ENCODE measurements at regions not wholly inside any gene's neighbourhood (a gene's known extent, or its start where the extent isn't known, plus 50 kb on each side); places are given as distances from the start of the nearest gene placed in this dataset.

DNA sequence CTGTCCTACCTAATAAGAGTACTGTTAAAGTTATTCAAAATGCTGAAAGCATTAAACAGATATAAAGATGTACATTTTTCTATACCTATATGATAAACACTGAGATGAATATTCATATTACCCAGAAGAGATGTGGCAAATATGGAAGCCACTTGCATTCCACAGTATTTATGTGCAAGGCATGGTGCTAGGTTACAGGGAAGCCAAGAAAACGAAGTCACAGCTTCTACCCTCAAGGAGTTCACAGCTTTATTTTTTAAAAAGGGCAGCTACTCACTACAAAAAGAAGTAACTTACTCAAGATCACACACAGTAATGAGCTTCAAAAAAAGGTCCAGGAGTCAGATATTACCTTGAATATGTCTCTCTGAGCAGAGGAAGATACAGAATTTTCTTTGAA, 484.6 kb downstream of the ZNF608 start:
- DNase-seq, result no peak

DNA sequence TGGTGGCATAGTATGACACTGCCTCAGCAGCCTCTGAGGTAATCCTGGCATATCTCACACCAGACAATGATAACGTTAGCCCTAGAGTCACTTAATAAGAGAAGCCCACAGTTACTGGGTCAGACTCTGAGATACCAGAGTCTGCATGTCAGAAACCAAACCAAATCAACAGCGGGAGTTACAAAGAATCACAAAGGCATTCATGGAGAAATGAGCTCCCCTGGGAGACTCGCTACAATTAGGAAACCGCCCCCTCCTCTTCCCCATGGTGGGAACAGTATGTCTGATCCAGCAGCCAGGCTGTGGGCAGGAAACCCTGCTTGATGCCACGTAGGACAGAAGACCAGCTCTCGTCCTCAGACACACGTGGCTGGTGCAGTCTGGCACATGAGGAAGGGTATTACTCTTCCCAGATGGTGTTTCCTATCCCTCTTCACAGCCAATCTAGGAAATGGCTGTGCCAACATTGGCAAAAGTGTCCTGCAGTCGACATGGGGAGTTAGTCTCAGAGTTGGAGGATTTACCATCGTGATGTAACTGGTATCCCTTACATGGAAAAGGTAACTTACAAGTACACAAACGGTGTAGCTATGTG, 485.4 kb downstream of the ZNF608 start:
- no peak for DNase-seq
- intact Hi-C loops (cut with DNase I), result no loop called here

More for the DNA sequence above, 484.6 kb downstream of the ZNF608 start:
- intact Hi-C loops (cut with DNase I), result no loop called here

DNA sequence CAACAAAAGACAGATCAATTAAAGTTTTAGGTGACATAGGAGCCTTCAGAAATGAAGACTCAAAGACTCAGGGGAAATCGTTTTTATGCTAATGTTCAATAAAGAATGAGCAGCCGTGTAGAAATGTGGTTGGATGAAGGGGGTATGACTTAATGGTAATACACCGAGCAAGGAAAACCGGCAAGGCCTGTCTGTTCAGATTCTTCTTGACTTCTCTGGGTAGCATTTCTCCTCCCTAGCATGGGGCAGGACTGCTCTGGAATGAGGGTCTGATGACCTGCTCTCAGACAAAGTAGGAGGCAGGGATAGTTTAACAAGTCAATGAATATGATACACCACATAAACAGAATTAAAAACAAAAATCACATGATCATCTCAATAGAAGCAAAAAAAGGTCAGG, 487.4 kb downstream of the ZNF608 start:
- intact Hi-C loops (cut with DNase I), result no loop called here
- no peak for DNase-seq

DNA sequence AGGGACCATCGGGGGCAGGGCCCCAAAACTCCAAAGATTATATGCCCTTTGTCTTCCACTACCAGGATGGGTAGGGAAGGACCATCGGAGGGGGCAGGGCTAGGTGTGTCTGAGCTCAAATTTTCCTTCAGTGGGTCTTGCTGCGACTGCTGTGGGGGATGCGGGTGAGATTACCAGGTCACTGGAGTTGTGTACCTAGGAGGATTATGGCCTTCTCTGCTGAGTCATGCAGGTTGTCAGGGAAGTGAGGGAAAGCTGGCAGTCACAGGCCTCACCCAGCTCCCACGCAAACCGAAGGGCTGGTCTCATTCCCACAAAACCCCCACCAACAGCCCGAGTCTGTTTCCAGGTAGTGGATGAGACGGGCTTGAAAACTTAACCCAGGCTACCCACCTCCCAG, 489.4 kb downstream of the ZNF608 start:
- DNase-seq, result peak in 1 of 10 donors; percentile 53
- intact Hi-C loops (cut with DNase I), result no loop called here

DNA sequence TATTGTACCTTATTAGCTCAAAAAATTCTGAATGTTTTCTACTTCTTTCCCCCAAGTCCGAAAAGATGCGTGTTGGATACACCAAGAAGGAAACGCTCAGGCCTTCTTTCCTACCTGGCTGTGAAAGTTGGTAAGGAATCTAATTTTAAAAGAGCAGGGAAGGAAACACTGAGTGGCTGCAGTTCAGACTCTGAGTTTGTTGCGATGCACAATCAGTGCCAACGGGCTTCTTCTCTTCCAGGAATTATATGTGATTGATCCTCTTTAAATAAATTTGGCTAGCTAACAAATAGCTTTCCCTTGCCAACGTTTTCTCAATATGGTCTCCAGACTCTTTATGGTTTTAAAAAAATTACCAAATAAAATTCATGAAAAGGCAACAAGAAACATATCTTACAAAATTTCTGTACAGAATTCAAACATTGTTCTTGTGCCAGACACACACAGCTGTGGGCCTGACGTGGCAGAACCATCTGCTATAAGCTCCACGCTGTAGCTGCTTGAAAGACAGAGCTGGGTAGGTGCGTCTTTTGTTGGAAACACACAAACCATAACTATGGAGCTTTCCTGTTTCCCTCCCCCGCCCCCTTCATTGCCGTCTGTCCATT, 493.1 kb downstream of the ZNF608 start:
- DNase-seq, result peak; percentile 39 to 95 (median 56)
- intact Hi-C loops (cut with DNase I), result loop anchor here (5.0 kb wide), 1 partner anchor 556 kb away; no protein-coding TSS in a partner anchor

DNA sequence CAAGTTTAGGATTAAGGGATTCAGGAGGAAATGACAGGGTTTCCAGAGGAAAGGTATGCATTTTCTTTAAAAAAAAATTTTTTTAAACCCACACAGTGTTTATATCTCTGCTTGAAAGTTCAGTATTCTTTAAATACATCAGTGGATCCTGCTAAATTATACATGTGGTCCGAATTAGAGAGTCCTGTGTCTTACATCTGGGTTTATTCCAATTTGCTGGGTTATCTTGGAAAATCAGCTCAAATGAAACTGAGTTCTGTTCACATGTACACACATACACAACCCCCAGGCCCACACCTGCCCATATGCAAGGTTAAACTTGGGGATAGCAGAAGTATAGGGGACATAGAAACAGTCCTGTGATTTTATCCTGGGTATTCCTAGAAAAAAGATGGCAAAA, 493.7 kb downstream of the ZNF608 start:
- no peak for DNase-seq
- intact Hi-C loops (cut with DNase I), result loop anchor here (5.0 kb wide), 1 partner anchor 555 kb away; no protein-coding TSS in a partner anchor

DNA sequence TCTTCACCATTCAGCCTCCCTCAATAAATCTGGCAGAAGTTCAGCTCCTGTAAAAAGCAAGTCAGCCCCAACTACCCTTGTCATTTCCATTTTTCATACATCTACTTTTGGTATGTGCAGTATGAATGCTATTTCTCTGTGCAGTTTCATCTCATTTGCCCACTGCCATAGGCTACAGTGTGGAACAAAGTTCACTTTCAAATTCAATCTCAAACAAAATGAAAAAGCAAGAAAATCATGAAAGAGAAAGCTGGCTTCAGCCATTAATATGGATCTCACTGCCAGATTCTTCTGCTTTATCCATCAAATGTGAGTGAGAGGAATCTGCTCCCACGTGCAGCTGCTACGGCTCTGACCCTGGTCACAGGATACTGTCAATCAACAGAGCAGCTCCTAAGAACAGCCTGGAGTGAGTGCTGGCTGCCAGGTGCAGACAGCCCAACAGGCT, 494.2 kb downstream of the ZNF608 start:
- intact Hi-C loops (cut with DNase I), result loop anchor here (5.0 kb wide), 1 partner anchor 555 kb away; no protein-coding TSS in a partner anchor
- DNase-seq, result no peak

DNA sequence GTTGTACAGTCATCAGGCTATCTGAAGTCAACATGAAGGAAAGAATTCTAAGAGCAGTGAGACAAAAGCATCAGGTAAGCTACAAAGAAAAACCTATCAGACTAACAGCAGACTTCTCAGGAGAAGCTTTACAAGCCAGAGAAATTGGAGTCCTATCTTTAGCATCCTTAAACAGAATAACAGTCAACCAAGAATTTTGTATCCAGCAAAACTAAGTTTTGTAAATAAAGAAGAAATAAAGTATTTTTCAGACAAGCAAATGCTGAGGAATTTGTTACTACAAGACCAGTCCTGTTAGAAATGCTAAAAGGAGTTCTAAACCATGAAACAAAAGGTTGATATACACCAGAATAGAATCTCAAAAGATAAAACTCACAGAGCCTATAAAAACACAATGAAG, 501.2 kb downstream of the ZNF608 start:
- intact Hi-C loops (cut with DNase I), result no loop called here
- DNase-seq, result no peak

DNA sequence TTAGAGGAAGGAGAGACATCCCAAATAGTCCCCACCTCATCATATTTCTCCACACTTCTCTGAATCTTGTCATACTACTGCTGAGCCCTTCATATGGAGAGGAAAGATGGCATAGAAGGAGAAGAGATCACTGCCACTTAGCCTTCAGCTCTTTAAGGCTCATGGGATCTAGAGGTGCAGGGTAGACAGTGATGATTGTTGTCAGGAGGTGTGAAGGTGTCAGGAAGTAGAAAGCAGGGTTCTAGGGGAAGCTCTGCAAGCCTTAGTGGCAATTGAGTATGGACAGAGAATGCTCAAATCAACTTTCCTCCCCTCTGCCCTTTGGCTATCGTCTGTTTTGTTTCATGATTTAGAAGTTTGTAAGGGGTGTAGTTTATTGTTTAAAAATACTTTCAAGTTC, 505.7 kb downstream of the ZNF608 start:
- DNase-seq, result no peak
- intact Hi-C loops (cut with DNase I), result no loop called here

DNA sequence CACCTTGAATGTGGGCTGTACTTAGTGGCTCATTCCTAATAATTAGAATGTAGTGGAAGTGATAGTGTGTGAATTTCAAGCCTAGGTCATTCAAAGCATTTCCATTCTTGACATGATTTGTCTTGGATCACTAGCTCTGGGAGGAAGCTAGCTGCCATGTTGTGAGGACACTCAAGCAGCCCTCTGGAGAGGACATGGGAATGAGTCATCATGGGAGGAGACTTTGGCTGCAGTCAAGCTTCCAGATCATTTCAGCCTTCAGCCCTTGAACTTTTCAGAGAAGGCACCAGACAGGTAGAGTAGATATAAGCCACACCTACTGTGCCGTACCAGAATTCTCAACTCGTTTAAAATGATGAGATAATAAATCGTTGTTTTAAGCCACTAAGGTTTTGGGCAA, 506.9 kb downstream of the ZNF608 start:
- no peak for DNase-seq

DNA sequence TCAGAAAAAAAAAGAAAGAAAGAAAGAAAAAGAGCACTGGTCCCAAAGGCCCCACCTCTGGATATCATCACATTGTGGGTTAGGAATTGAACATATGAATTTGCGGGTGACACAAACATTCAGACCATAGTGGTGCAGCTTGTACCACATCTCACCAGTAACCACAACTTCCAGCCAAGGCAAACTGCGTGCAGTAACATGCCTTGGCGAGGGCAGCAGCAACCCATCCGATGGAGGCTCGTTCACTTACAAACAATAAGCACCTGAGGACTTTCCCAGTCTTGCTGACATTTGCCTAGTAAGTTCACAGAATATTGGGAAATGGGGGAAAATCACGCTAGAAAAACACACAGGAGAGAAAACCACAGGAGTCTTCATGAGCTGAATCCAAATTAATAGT, 508.1 kb downstream of the ZNF608 start:
- intact Hi-C loops (cut with DNase I), result no loop called here
- DNase-seq, result peak in 1 of 10 donors; percentile 45

More for the DNA sequence above, 506.9 kb downstream of the ZNF608 start:
- intact Hi-C loops (cut with DNase I), result no loop called here

DNA sequence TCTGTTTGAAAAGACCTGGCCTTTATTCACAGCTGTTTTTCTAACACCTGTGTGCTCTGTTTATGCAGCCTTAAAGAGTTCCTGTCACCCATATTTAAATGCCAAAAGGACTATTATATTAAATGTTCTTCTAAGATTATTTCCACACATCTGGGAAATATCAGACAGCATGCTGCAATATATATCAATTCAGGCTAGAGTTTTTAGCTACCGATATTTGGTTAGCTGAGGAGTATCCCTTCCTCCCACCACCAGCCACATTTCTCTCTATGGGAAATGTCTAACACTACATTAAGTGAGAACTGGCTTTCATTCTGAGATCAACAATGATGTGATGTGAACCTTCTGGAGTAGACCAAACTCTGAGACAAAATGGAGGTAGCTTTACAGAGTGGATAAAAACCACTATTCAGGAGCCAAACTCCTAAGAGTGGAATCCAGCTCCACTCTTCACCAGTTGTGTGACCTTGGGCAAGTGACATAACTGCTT, 509.2 kb downstream of the ZNF608 start:
- no peak for DNase-seq
- intact Hi-C loops (cut with DNase I), result no loop called here

DNA sequence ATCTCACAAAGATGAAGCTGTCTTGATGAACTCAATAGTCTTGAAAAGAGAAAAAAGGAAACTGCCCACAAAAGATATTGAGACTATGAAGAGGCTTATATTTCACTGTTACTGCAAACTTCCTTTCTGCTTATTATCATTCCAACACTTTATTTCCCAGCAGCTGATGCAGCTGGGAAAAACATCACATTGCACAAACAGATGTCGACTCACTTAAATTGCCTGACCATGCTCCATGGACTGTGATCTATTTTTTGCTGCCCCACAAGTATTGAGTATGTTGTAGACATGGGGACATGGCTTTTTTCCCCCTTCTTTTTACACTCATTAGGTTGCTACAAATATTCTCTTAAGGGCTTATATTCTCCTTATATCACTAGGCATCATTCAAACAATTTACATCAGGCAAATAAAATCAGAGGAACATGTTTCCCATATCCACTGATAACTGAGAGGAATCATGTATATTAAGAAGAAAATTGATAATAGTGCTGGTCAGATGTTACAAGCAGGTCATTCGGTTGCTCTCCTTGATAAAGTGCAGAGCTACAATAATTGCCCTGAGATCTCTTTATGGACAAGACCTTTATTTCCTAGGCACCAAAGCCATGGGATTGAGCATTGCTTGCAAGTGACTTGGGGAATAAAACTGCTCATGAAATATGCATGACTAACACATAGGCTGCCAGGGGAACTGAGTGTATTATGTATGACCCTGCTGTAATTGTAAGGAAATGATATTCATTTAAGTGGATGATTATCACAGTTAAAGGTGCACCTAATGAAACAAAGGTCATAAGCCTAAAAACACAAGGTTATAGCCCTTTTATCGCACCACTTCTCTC, 509.9 kb downstream of the ZNF608 start:
- intact Hi-C loops (cut with DNase I), result no loop called here
- no peak for DNase-seq

DNA sequence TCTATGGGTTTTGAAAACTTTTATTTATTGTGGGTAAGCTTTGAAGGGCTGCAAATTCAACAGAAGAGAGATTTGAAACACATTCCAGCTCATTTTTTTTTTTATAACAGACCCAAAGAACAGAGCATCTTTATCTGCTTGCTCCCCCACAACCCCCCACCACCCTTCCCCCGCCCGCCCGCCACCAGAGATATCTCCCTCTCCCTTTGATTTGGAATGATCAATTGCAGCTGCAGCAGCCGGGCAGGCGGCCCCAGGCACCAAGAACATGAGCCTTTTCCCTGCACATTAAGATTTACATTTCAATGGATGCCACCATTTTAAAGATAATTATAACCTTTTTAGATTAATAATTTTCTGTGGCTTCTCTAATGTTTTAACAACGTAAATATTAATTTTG, 510.9 kb downstream of the ZNF608 start:
- peak in 8 of 10 donors; percentile 28 to 94 (median 57) for DNase-seq
- intact Hi-C loops (cut with DNase I), result no loop called here

DNA sequence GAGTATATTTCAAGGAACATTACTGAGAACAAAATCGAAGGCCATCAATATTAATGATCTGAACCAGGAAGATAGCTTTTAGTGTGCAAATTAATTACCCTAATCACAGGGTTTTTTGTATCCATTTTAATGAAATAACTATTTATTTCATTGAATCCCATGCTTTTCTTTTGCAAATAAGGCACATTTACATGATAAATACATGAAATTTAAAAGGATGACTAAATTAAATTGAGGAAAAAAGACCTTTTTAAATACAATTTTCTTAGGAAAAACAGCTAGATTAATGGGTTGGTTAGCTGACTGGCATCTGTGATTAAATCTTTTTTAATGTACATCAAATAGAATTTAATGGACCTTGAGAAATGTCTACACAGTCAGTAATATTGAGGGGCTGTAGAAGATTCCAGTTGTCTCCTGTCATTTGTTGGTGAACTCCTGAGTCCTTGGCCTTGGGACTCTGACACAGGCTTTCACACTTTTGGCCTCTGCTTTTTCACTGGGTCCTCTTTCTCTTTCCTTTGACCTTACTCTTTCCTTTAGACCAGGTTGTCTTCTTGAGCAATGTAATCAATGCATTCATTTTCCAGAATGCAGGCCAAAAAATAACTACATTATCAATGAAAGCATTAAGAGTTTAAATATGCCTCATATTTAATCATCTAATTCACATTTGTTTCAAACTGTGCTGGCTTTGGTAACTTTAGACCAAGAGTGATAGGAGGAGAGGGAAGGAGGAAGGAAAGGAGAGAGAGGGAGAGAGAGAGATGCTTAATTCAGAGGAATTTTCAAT, 511.5 kb downstream of the ZNF608 start:
- intact Hi-C loops (cut with DNase I), result no loop called here
- no peak for DNase-seq

DNA sequence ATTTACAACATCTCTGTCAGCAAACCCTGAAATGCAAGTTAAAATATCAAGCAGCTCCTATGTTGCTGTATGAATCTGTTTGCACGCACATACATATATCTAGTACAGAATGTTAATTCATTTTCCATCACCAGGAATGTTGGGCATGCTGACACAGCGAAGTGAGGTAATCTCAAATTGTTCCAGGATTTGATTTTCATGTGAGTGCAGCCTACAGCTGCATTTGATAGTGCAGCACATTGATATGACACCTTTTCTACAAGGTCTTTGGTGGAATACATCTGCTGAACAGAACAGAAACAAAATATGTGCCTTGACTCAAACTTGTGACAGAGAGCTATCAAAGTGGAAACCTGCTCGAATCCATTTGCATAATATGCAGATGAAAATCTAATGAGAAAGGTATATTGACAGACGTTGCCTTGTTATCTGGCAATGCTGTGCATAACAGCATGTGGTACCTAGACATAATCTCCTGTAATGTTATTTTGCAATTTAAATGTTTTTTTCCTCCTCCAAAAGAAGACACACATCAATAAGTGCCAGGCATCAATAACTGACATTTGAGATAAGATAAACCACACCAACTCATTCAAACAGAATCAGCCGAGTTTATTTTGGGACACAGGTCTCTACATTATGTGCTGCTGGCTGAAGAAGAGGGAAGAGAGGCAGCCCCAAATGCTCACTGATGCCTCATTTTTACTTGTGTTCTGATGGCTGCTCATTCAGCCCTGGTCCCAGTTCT, 512.2 kb downstream of the ZNF608 start:
- intact Hi-C loops (cut with DNase I), result no loop called here
- no peak for DNase-seq

DNA sequence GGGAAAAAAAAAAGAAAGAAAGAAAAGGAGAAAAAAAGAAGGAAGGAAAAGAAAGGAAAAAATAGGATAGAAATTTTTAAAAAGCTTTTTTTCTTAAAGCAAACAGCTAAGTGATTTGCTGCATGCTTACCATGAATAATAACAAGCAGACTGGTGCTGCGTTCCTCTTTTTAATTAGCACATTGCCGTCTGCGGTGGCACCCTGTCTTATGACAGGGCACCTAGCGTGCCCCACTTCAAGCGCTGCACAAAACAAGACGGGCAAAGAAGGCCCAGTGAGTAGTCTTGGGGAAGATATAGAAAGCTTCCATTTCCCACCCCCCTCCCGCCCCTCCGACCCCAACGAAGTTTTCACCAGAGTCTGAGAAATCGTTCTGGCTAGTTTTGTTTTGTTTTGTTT, 513.9 kb downstream of the ZNF608 start:
- DNase-seq, result peak in 1 of 10 donors; percentile 72
- intact Hi-C loops (cut with DNase I), result no loop called here

DNA sequence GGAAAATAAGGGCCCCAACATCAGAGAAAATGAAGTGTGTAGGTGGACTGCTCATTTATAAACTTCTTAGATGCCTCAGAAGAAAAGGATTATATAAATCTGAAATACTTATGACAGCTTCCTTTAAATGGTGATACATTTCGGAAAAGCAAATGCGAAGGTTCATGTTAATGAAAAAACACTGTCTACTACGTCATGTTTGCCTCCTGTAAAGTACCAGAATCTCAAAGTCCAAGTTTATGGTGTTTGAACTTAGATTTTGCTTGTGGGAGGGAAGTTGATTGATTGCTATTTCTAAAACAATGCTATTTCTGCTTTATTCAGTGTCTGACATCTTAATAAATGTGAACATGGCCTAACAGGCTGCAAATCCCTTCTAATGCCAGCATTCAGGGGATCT, 514.6 kb downstream of the ZNF608 start:
- no peak for DNase-seq
- intact Hi-C loops (cut with DNase I), result no loop called here

DNA sequence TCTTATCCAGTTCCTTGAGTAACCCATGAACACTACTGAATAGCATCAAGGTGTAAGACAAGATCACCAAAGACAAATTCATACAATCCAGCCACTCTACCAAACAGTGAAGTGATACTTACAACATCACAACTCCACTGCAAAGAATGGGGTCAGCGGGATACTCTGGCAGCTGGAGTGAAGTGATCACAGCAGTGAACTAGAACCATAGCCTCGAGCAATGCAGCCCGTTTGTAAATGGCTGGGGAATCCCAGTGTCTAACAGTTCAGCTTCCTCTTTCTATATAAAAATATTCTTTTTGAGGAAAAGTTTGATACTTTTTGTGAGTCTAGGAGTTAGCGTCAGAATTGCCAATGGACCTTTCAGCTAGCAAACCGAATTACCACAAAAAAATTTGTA, 515.2 kb downstream of the ZNF608 start:
- intact Hi-C loops (cut with DNase I), result no loop called here
- no peak for DNase-seq

DNA sequence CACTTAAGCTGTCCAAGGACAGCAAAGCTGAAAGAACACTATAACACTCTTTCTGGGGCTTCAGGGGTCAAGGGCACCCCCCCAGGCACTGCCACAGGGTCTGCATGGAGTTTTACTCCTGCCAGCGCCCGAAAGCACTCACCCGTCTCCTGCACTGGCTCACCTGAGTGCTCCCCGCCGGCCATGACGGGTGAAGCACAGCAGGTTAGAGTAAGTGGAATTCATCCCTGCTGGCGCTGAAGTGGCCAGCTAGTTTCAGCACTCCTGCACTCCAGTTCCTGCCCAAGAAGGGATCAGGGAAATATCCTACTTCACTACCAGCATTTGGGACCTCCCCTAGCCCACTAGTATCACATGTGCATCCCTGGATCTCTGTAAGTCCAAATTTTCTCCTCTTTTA, 516.0 kb downstream of the ZNF608 start:
- DNase-seq, result no peak
- intact Hi-C loops (cut with DNase I), result no loop called here
